ENCODE measurements at regions not wholly inside any gene's neighbourhood (a gene's known extent, or its start where the extent isn't known, plus 50 kb on each side); places are given as distances from the start of the nearest gene placed in this dataset.

DNA sequence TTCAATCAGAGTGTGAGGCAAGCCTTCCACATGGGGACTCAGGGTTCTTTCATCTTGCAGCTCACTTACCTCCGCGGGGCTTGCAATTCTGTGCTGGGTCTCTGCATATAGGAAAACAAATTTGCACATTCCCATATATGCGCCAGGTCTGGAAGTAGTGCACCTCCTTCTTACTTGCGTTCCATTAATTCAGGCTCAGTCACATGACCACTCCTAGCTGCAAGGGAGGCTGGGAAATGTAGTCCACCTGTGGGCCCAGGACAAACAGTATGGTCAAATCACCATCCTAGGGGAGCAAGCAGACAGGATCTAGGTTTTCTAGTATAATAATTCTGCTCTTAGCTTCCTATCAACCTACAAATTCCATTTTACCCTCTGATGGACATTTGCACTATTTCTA is 160.4 kb downstream of the AACS start:
- DNase-seq (ENCODE audit: low read depth in 2 of 2): no peak

DNA sequence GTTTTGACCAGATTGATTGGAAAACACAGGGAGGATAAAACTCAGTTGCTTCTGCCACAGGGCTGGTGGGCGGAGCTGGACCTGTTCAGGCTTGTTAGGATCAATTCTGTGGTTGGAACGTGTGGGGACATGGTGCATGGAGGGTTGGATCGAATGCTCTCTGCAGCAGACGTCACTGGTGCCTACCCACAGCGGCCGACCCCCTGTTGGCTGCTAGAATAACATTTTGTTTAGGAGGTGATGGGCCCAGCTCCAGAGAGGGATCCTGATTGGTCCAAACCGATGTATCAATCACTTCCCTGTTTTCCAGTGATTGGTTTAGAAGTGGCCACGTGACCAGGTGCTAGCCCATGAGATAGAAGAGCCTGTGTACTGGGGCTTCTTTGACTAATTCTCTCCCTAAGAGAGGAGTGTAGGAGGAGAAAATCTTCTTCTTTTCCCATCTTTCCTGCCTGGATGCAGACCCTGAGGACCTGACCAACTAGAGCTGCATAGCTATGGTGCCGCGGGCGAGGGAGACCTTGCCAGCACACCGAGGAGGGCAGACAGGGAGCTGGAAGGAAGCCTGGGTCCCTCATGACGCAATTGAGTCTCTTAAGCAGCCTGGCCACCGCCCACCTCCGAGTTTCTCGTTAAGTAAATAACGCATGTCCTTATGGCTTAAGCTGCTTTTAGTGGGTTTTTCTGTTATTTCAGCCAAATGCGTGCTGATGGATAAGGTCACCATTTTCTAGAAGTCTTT is 163.5 kb downstream of the AACS start:
- no peak for DNase-seq (ENCODE audit: low read depth in 2 of 2)

- no peak for DNase-seq (ENCODE audit: low read depth in 2 of 2)
Observed at GRCh38 chr12:125229878-125230530, 164.8 kb downstream of the AACS start.

- DNase-seq (ENCODE audit: low read depth in 2 of 2): no peak
Observed at GRCh38 chr12:125233319-125233718, 168.1 kb downstream of the AACS start.

DNA sequence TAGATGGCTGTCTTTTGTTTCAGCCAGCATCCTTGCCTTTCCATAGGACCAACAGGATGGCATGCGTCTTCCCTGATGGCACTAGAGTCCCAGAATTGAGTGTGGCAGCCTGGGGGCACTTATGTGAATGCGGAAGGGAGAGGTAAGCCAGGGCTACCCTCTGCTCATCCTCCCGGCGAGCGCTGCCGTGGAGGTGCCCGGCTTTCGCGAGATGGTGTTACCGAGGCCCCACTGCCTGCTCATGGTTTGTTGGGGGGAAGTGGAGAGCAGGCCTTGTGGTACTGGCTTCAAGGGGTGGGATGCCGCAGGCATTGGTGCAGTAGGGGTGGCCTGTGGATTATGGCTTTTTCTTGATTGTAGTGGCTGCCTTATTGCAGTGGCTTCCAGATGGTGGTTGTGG is 174.3 kb downstream of the AACS start:
- no peak for DNase-seq (ENCODE audit: low read depth in 2 of 2)

- no peak for DNase-seq (ENCODE audit: low read depth in 2 of 2)
Observed at GRCh38 chr12:125240717-125241116, 175.5 kb downstream of the AACS start.

GRCh38 chr12:125243811-125244210 is 178.6 kb downstream of the AACS start:
- DNase-seq (ENCODE audit: low read depth in 2 of 2): no peak

- no peak for DNase-seq (ENCODE audit: low read depth in 2 of 2)
Observed at GRCh38 chr12:125244338-125244737, 179.1 kb downstream of the AACS start.

DNA sequence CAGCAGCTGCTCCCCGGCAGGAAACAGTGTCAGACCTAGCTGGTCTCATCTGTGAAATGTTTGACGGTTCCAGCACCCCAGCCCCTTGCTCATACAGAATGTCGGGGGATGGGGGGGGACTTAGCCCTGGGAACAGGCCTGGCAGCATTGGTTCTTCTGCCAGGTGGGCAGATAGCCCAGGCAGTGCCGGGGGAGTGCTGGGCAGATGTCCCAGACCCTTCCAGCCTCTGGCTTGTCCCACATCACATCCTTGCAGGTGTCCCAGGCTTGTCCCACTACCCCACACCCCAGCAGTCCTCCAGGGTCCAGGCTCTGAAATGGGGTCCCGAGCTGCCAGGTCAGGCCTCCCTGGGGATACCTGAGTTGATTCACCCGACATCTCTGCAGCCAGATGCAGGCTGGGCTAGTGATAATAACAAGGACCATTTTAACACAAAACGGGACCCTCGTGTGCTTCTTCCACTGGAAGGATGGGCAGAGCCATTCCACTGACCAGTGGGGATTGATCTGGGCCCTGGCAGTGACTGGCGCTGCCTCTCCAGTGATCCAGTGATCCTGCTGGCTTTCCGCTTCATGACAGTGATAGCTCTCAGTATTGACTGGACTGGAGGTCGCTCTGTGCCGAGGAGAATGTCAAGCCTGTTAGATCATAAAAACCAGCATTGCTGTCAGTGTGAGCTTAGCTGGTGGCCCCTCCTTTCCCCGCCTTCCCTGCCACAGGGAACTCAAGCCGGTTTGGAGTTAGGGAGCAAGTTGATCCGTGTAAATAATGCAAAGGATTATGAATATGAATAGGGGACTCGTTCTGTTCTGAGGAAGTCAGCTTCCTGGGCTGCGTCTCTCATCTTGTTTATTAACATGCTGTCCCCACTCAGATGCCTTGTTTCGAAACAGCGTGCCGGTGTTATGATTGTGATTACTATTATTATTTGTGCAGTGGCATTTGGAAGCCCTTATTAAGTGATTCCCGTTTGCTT is 180.6 kb downstream of the AACS start:
- no peak for DNase-seq (ENCODE audit: low read depth in 2 of 2)

GRCh38 chr12:125247477-125247876 is 182.2 kb downstream of the AACS start:
- DNase-seq (ENCODE audit: low read depth in 2 of 2): no peak

- no peak for DNase-seq (ENCODE audit: low read depth in 2 of 2)
Observed at GRCh38 chr12:125249066-125249824, 184.0 kb downstream of the AACS start.

- no peak for DNase-seq (ENCODE audit: low read depth in 2 of 2)
Observed at GRCh38 chr12:125249932-125250331, 184.7 kb downstream of the AACS start.

- no peak for DNase-seq (ENCODE audit: low read depth in 2 of 2)
Observed at GRCh38 chr12:125254236-125254635, 189.0 kb downstream of the AACS start.

GRCh38 chr12:125254856-125255255 is 189.6 kb downstream of the AACS start:
- DNase-seq (ENCODE audit: low read depth in 2 of 2): no peak

- no peak for DNase-seq (ENCODE audit: low read depth in 2 of 2)
Observed at GRCh38 chr12:125255935-125256633, 190.8 kb downstream of the AACS start.

GRCh38 chr12:125256634-125256936 is 191.3 kb downstream of the AACS start:
- no peak for DNase-seq (ENCODE audit: low read depth in 2 of 2)

- DNase-seq (ENCODE audit: low read depth in 2 of 2): no peak
Observed at GRCh38 chr12:125259178-125259867, 194.1 kb downstream of the AACS start.

- no peak for DNase-seq (ENCODE audit: low read depth in 2 of 2)
Observed at GRCh38 chr12:125262851-125263250, 197.6 kb downstream of the AACS start.

DNA sequence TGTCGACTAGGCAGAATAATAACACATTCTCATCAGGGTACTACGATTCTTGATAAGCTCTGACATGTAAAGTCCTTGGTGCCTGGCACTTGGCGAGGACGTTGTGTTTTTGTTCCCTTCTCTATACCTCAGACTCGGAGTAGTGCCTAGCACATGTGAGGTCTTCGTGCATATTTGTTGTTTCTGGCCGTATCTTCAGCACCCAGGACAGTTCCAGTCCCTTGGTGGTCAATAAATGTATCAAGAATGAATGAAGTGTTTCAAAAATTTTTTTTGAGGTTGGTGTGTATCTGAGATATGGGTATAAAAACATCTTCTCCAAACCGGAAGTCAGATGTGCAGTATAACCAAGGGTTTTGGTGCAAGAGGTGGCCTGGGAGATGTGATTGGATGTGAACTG is 198.2 kb downstream of the AACS start:
- DNase-seq (ENCODE audit: low read depth in 2 of 2): no peak

DNA sequence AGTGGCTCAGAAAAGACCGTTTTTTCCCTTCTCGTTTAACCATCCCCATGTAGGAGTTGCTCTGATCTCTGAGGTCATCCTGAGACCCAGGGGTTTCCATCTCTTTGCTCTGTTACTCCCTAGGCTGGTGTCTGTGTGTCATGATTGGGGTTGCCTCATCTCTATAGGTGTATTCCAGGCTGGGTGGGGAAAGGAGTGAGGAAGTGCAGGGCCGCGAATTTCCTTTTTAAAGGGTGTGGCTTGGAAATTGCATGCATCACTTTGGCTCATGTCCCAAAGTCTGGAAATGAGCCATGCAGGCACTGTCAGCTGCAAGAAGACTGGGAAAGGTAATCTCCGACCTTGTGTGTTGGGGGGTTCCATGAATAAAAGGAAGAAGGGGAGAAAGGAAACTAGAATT is 201.9 kb downstream of the AACS start:
- DNase-seq (ENCODE audit: low read depth in 2 of 2): no peak

- DNase-seq (ENCODE audit: low read depth in 2 of 2): no peak
Observed at GRCh38 chr12:125269276-125269675, 204.0 kb downstream of the AACS start.

Measured in stimulated activated CD8-positive, alpha-beta memory T cell treated with anti-CD3 and anti-CD28 coated beads, Interleukin-2, amount 100 ng/mL, for 48 hours (primary cell).